Endodermal cell (in vitro differentiated cells): ENCODE measurements at regions not wholly inside any gene's neighbourhood (a gene's known extent, or its start where the extent isn't known, plus 50 kb on each side); places are given as distances from the start of the nearest gene placed in this dataset.

Source experiments
- DNase-seq: peaks from one replicate; pipeline ENCODE4 v3.0.0-alpha.2; 2017
- H3K27ac ChIP-seq: 2 replicates; pipeline ENCODE4 v1.5.1; 2013; ENCODE audit warnings: mild to moderate bottlenecking, low read depth, low read length, moderate library complexity
- H3K27me3 ChIP-seq: 2 replicates; pipeline ENCODE4 v1.6.1; 2013; ENCODE audit warnings: mild to moderate bottlenecking, low read length, moderate library complexity; ENCODE audit not compliant: insufficient read depth, control insufficient read depth, poor library complexity, severe bottlenecking
- H3K36me3 ChIP-seq: 2 replicates; pipeline ENCODE4 v1.7.0; 2013; ENCODE audit warnings: mild to moderate bottlenecking, low read length, moderate library complexity; ENCODE audit not compliant: control insufficient read depth, insufficient read depth
- H3K4me1 ChIP-seq: one replicate; pipeline ENCODE4 v1.7.0; 2013; ENCODE audit warnings: low read length; ENCODE audit not compliant: control insufficient read depth, insufficient read depth
- H3K4me3 ChIP-seq: 2 replicates; pipeline ENCODE4 v1.5.1; 2013; ENCODE audit warnings: mild to moderate bottlenecking, low read length, moderate library complexity
- H3K9ac ChIP-seq: 2 replicates; pipeline ENCODE4 v1.6.1; 2013; ENCODE audit warnings: mild to moderate bottlenecking, low read length, moderate library complexity; ENCODE audit not compliant: poor library complexity, severe bottlenecking; ENCODE audit errors: extremely low read depth
- H3K9me3 ChIP-seq: 2 replicates; pipeline ENCODE4 v1.6.1; 2013; ENCODE audit warnings: mild to moderate bottlenecking, low read length, moderate library complexity; ENCODE audit not compliant: control insufficient read depth
- H3K27ac Mint-ChIP-seq: 2 replicates; pipeline ENCODE4 v1.8.0; 2020; ENCODE audit warnings: mixed read lengths
- H3K27me3 Mint-ChIP-seq: 2 replicates; pipeline ENCODE4 v1.8.0; 2021; ENCODE audit warnings: mild to moderate bottlenecking, mixed read lengths; ENCODE audit not compliant: insufficient read depth
- H3K36me3 Mint-ChIP-seq: 2 replicates; pipeline ENCODE4 v1.8.0; 2020; ENCODE audit warnings: low read depth, mixed read lengths
- H3K4me1 Mint-ChIP-seq: 2 replicates; pipeline ENCODE4 v1.8.0; 2020; ENCODE audit warnings: mixed read lengths
- H3K4me3 Mint-ChIP-seq: 2 replicates; pipeline ENCODE4 v1.8.0; 2020; ENCODE audit warnings: mild to moderate bottlenecking, moderate library complexity, mixed read lengths
- H3K9me3 Mint-ChIP-seq: 2 replicates; pipeline ENCODE4 v1.8.0; 2020; ENCODE audit warnings: mild to moderate bottlenecking, mixed read lengths
- WGBS, 2 experiments: methylation state at CpG; one replicate each; pipeline versions ENCODE4 v1.1.5 to v1.1.7; 2013; ENCODE audit warnings: missing lambda C conversion rate in 2 of 2, mixed read lengths in 1 of 2; ENCODE audit not compliant: insufficient coverage in 1 of 2, insufficient read length in 1 of 2; 5-methylcytosine and 5-hydroxymethylcytosine counted together
- TF ChIP-seq, protein P1 (sequence below): fragments of 200-600 bp; sonication (generic); conservative IDR thresholded peaks from 2 replicates; pipeline ENCODE4 v1.5.0; 2021; ENCODE audit warnings: antibody characterized with exemption, mild to moderate bottlenecking

DNA sequence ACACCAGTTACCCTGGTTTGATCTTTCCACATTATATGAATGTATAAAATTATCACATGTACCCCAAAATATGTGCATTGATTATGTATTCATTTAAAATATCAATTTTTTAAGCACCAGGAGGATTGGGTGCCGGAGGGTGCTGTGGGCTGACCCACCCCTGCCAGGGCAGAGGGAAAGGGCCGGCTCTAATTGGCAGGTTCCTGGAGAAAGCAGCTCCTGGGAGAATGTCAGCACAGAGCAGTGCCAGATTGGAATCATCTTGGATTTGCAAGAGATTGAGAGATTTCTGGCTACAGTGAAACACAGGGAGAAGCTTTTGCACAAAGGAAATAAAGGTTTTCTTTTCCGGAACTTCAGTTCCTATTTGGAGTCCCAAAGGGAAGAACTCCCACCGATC lies 264.4 kb upstream of the TCERG1L start:
- TF ChIP-seq, protein P1, sequence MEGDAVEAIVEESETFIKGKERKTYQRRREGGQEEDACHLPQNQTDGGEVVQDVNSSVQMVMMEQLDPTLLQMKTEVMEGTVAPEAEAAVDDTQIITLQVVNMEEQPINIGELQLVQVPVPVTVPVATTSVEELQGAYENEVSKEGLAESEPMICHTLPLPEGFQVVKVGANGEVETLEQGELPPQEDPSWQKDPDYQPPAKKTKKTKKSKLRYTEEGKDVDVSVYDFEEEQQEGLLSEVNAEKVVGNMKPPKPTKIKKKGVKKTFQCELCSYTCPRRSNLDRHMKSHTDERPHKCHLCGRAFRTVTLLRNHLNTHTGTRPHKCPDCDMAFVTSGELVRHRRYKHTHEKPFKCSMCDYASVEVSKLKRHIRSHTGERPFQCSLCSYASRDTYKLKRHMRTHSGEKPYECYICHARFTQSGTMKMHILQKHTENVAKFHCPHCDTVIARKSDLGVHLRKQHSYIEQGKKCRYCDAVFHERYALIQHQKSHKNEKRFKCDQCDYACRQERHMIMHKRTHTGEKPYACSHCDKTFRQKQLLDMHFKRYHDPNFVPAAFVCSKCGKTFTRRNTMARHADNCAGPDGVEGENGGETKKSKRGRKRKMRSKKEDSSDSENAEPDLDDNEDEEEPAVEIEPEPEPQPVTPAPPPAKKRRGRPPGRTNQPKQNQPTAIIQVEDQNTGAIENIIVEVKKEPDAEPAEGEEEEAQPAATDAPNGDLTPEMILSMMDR = no peak
- H3K9me3 ChIP-seq = no peaks in the 10 kb centered on the region
- no peaks in the 10 kb centered on the region for H3K36me3 ChIP-seq
- no peaks in the 10 kb centered on the region for H3K27me3 Mint-ChIP-seq
- H3K4me3 ChIP-seq = no peak overlapping the region
- H3K27me3 ChIP-seq = no peaks in the 10 kb centered on the region
- no peaks in the 10 kb centered on the region for H3K4me1 Mint-ChIP-seq
- no peaks in the 10 kb centered on the region for H3K9me3 Mint-ChIP-seq
- no peak overlapping the region for H3K4me3 Mint-ChIP-seq
- no peaks in the 10 kb centered on the region for H3K4me1 ChIP-seq
- no peaks in the 10 kb centered on the region for H3K36me3 Mint-ChIP-seq
- no peak for DNase-seq
- 93 to 96% methylated on average over 4 of the region's 4 CpGs for WGBS, 2 experiments
- H3K27ac ChIP-seq = no peak overlapping the region
- no peak overlapping the region for H3K9ac ChIP-seq
- no peak overlapping the region for H3K27ac Mint-ChIP-seq

GRCh38 chr10:131576341-131577177 lies 265.0 kb upstream of the TCERG1L start:
- no peak overlapping the region for H3K4me3 ChIP-seq
- TF ChIP-seq, protein P1 = no peak
- no peaks in the 10 kb centered on the region for H3K9me3 Mint-ChIP-seq
- DNase-seq = no peak
- no peaks in the 10 kb centered on the region for H3K4me1 ChIP-seq
- H3K27me3 ChIP-seq = no peaks in the 10 kb centered on the region
- no peaks in the 10 kb centered on the region for H3K4me1 Mint-ChIP-seq
- no peak overlapping the region for H3K9ac ChIP-seq
- H3K36me3 ChIP-seq = no peaks in the 10 kb centered on the region
- 89 to 92% methylated on average over 14 to 25 of the region's 25 CpGs for WGBS, 2 experiments
- no peak overlapping the region for H3K4me3 Mint-ChIP-seq
- no peaks in the 10 kb centered on the region for H3K36me3 Mint-ChIP-seq
- H3K9me3 ChIP-seq = no peaks in the 10 kb centered on the region
- H3K27me3 Mint-ChIP-seq = no peaks in the 10 kb centered on the region
- H3K27ac ChIP-seq = no peak overlapping the region
- H3K27ac Mint-ChIP-seq = no peak overlapping the region

DNA sequence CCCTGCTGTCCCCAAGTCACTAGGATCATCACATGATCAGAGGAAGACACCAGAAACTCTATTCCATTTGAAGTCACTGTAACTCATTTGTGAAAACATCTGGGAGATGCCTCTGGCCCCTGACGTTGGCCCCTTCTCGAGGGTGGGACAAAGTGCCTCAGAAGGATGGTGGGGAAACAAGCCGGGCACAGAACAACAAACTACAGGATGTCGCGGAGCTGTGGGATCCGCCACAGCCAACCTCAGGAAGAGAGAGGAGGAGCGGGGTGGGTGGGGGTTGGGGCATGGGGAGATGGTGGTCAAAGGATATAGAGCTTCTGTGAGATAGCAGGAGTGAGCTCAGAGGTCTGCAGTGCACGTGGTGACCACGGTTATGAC lies 265.6 kb upstream of the TCERG1L start:
- no peaks in the 10 kb centered on the region for H3K36me3 Mint-ChIP-seq
- H3K36me3 ChIP-seq = no peaks in the 10 kb centered on the region
- H3K9me3 ChIP-seq = no peaks in the 10 kb centered on the region
- no peaks in the 10 kb centered on the region for H3K4me1 ChIP-seq
- H3K4me3 Mint-ChIP-seq = no peak overlapping the region
- no peaks in the 10 kb centered on the region for H3K4me1 Mint-ChIP-seq
- peaks cover 2% of the 10 kb centered on the region for H3K9me3 Mint-ChIP-seq
- no peak overlapping the region for H3K27ac Mint-ChIP-seq
- TF ChIP-seq, protein P1 = no peak
- no peaks in the 10 kb centered on the region for H3K27me3 Mint-ChIP-seq
- peak; percentile 34 for DNase-seq
- no peaks in the 10 kb centered on the region for H3K27me3 ChIP-seq
- 90 to 94% methylated on average over 8 to 9 of the region's 9 CpGs for WGBS, 2 experiments
- no peak overlapping the region for H3K9ac ChIP-seq
- H3K27ac ChIP-seq = no peak overlapping the region
- H3K4me3 ChIP-seq = no peak overlapping the region
